ENCODE measurements at regions not wholly inside any gene's neighbourhood (a gene's known extent, or its start where the extent isn't known, plus 50 kb on each side); places are given as distances from the start of the nearest gene placed in this dataset.

DNA sequence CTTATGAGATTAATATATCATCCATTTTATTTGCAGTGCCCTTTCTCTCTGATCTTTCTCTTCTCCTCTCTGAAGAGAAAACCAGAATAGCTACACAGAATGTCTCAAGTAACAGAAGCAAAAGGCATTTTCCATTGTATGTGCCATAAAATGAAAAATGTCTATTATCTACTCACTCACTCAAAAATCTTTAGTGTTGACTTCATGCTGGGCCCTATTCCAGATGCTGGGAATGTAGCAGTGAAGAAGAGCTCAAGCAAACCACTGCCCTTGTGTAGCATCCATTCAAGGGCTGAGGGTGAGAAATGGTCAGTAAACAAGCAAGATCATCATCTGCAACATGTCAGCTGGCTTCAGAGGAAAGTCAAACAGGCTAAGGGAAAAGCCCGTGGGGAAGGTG, 427.7 kb downstream of the METTL4 start:
- H3K36me3 Mint-ChIP-seq (ENCODE audit: low read depth), result no peaks in the 10 kb centered on the region
- peaks cover 27% of the 10 kb centered on the region for H3K4me1 Mint-ChIP-seq
- no peak overlapping the region for H3K4me3 Mint-ChIP-seq
- H3K9me3 Mint-ChIP-seq, result no peaks in the 10 kb centered on the region
- H3K27me3 Mint-ChIP-seq (ENCODE audit: low read depth), result peaks cover 4% of the 10 kb centered on the region
- peak overlapping the region in 2 of 3 experiments; percentile 0 to 17 for H3K27ac Mint-ChIP-seq
- TF ChIP-seq, protein P1, sequence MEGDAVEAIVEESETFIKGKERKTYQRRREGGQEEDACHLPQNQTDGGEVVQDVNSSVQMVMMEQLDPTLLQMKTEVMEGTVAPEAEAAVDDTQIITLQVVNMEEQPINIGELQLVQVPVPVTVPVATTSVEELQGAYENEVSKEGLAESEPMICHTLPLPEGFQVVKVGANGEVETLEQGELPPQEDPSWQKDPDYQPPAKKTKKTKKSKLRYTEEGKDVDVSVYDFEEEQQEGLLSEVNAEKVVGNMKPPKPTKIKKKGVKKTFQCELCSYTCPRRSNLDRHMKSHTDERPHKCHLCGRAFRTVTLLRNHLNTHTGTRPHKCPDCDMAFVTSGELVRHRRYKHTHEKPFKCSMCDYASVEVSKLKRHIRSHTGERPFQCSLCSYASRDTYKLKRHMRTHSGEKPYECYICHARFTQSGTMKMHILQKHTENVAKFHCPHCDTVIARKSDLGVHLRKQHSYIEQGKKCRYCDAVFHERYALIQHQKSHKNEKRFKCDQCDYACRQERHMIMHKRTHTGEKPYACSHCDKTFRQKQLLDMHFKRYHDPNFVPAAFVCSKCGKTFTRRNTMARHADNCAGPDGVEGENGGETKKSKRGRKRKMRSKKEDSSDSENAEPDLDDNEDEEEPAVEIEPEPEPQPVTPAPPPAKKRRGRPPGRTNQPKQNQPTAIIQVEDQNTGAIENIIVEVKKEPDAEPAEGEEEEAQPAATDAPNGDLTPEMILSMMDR (IDR thresholded peaks at IDR 0.05; ENCODE audit: unreplicated experiment in 3 of 3), result no peak

DNA sequence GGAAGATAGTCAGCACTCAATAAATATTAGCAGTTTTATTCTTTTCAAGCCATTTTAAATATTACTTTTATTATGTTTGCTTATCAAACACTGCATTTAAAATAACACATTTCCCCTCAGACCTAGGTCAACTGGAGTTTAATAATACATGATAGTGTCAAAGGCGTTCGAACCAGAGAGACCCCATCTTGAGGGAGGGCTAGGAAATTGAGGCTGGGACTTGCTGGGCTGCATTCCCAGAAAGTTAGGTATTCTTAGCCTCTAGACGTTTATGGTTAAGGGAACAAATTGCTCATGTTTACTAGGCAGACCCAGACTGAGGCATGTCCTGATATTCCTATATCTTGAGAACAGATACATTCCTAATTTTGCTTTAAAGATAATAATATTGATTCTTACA, 426.5 kb downstream of the METTL4 start:
- peaks cover 27% of the 10 kb centered on the region for H3K4me1 Mint-ChIP-seq
- H3K27ac Mint-ChIP-seq, result no peak overlapping the region
- H3K9me3 Mint-ChIP-seq, result no peaks in the 10 kb centered on the region
- no peak overlapping the region for H3K4me3 Mint-ChIP-seq
- TF ChIP-seq, protein P1 (IDR thresholded peaks at IDR 0.05; ENCODE audit: unreplicated experiment in 3 of 3), result no peak
- H3K36me3 Mint-ChIP-seq (ENCODE audit: low read depth), result no peaks in the 10 kb centered on the region
- H3K27me3 Mint-ChIP-seq (ENCODE audit: low read depth), result peaks cover 4% of the 10 kb centered on the region

- no peaks in the 10 kb centered on the region for H3K36me3 Mint-ChIP-seq (ENCODE audit: low read depth)
- TF ChIP-seq, protein P1 (IDR thresholded peaks at IDR 0.05; ENCODE audit: unreplicated experiment in 3 of 3), result no peak
- H3K27ac Mint-ChIP-seq, result no peak overlapping the region
- peaks cover 4% of the 10 kb centered on the region for H3K27me3 Mint-ChIP-seq (ENCODE audit: low read depth)
- peaks cover 27% of the 10 kb centered on the region for H3K4me1 Mint-ChIP-seq
- no peaks in the 10 kb centered on the region for H3K9me3 Mint-ChIP-seq
- no peak overlapping the region for H3K4me3 Mint-ChIP-seq
Measured at GRCh38 chr18:2146092-2146491, 425.2 kb downstream of the METTL4 start.

DNA sequence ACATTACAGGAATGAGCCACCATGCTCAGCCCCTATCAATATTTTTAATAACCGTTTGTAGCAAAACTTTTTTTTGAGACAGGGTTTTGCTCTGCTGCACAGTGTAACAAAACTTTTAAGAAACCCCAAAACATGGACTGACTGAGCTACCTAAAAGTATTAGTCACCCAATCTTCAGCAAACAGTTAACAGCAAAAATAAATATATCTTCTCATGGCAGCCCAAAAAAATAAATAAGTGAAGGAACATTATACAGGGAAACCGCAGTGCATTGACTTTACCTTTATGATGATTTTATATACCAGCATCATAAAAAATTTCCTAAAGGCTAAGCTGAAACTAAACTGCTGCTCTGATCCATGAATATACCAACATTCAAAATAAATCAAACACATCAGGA, 424.6 kb downstream of the METTL4 start:
- H3K4me1 Mint-ChIP-seq, result peaks cover 27% of the 10 kb centered on the region
- no peak overlapping the region for H3K27ac Mint-ChIP-seq
- no peak overlapping the region for H3K4me3 Mint-ChIP-seq
- no peaks in the 10 kb centered on the region for H3K9me3 Mint-ChIP-seq
- H3K36me3 Mint-ChIP-seq (ENCODE audit: low read depth), result no peaks in the 10 kb centered on the region
- TF ChIP-seq, protein P1 (IDR thresholded peaks at IDR 0.05; ENCODE audit: unreplicated experiment in 3 of 3), result no peak
- no peaks in the 10 kb centered on the region for H3K27me3 Mint-ChIP-seq (ENCODE audit: low read depth)

DNA sequence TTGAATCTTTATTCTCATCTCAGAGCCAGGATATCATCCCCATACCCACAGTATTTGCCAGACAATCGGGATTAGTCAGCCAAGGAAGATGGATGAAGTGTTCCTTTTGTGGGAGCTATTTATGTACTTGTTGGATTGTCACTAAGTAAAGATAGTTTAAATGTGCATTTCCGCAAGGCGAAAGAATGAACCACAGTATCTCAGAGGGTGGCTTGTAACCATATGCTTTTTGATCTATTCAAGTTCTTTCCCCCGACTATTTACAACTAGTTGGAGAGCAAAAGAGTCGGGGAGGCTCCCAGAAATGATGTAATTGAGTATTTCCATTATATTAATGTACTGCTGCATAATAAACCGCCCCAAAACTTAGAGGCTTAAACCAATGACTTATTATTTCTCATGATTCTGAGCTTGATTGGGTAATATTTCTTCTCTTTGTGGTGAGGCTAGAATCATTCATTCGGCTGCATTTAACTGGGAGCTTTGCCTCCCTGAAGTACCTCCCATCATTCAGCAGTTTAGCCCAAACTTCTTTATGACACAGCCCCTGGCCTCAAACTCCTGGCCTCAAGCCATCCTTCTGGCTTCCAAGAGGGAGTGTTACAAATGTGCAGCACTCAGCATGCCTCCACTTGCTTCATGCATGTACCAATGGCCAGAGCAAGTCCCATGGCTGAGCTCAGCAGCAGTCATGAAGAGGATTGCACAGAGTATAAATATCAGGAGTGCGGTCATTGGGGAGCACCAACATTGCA, 423.7 kb downstream of the METTL4 start:
- Mint-ChIP-seq H3K27me3 (ENCODE audit: low read depth) (no peaks in the 10 kb centered on the region), H3K36me3 (ENCODE audit: low read depth) (no peaks in the 10 kb centered on the region), H3K9me3 (no peaks in the 10 kb centered on the region), H3K27ac (peak overlapping the region in 2 of 3 experiments; percentile 23 to 35), H3K4me3 (no peak overlapping the region), H3K4me1 (peaks cover 27% of the 10 kb centered on the region)
- TF ChIP-seq, protein P1 (IDR thresholded peaks at IDR 0.05; ENCODE audit: unreplicated experiment in 3 of 3), result no peak

DNA sequence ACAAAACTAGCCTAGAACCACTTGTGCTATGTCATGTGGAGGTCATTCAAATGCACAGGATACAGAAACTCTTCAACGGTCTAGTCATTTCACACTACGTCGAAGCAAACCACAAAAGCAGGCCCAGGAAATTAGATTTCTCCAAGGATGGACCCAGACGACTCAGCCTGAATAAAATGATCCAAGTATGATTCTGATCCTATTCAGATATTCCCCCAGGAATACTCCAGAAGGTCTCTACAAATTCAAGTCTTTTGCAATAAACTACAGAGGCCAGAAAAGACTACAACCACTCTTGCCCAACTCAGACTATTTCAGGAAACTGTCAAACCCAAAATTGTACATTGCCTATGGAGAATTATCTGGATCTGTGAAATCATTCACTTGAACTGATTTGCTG, 422.5 kb downstream of the METTL4 start:
- TF ChIP-seq, protein P1 (IDR thresholded peaks at IDR 0.05; ENCODE audit: unreplicated experiment in 3 of 3), result no peak
- Mint-ChIP-seq H3K27ac (no peak overlapping the region), H3K9me3 (no peaks in the 10 kb centered on the region), H3K36me3 (ENCODE audit: low read depth) (no peaks in the 10 kb centered on the region), H3K4me1 (peaks cover 18% of the 10 kb centered on the region), H3K4me3 (no peak overlapping the region), H3K27me3 (ENCODE audit: low read depth) (no peaks in the 10 kb centered on the region)

Measured in nephron (organoid).